GM12873 (cell line): ENCODE measurements at regions not wholly inside any gene's neighbourhood (a gene's known extent, or its start where the extent isn't known, plus 50 kb on each side); places are given as distances from the start of the nearest gene placed in this dataset.

Source experiments
- CTCF ChIP-seq: IDR thresholded peaks from 2 replicates; pipeline ENCODE4 v1.5.1; 2012; ENCODE audit warnings: low read depth, mild to moderate bottlenecking, moderate library complexity, low read length, control low read depth; ENCODE audit not compliant: insufficient read depth; ENCODE audit errors: missing control alignments

DNA sequence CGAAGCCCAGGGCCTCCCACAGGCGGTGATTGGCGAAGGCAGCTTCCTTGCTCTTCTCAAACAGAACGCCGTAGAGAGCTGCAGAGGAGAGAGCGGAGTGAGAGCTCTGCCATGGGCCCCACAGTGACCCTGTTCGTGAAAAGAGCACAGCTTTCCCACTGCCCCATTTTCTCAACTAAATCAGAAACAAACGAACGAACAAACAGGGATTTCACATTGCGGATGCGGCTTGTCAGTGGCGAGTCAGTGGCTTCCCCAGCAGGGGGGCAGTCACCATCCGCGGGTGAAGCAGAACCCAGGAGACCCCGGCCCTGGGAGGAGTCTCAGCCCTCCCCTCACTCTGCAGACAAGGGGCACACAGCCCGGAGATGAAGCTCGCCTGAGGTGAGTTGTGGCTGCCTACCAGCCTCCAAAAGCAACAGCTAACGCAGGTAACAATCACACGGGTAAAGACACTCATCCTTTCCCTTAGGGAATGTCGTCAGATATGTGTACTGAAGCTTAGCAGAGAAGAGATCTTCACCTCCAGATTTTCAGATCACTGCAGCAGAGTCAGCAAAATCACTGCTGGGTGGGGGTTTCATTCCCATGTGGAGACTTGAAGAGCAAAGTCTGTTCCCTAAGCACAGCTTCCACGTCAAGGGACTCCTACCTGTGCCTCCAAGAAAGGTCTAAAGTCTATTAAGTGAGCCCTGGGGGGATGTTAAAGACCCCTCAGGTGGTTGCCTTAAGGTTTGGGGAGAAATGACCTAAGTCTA lies 51.2 kb upstream of the GPR31 start:
- TF ChIP-seq CTCF: no peak

- TF ChIP-seq CTCF: no peak
Observed at GRCh38 chr6:167209577-167209975, 51.8 kb upstream of the GPR31 start.

GRCh38 chr6:167210375-167211294 lies 52.9 kb upstream of the GPR31 start:
- no peak for TF ChIP-seq CTCF

DNA sequence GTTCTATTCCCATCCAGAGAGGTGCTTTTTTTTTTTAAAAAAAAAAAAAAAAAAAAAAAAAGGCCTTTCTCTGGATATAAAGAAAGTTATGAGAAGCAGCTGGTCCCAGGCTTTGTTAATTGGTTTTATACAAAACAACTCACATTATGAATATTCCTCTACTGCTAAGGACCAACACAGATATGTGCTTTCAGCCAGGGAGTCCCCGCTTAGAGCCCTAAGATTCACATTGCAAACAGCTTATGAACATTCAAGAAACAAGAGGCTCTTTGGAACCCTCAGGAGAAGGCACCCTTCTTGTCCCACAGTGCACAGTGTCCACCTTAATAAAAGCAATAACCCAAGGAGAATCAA lies 53.5 kb upstream of the GPR31 start:
- TF ChIP-seq CTCF: no peak

DNA sequence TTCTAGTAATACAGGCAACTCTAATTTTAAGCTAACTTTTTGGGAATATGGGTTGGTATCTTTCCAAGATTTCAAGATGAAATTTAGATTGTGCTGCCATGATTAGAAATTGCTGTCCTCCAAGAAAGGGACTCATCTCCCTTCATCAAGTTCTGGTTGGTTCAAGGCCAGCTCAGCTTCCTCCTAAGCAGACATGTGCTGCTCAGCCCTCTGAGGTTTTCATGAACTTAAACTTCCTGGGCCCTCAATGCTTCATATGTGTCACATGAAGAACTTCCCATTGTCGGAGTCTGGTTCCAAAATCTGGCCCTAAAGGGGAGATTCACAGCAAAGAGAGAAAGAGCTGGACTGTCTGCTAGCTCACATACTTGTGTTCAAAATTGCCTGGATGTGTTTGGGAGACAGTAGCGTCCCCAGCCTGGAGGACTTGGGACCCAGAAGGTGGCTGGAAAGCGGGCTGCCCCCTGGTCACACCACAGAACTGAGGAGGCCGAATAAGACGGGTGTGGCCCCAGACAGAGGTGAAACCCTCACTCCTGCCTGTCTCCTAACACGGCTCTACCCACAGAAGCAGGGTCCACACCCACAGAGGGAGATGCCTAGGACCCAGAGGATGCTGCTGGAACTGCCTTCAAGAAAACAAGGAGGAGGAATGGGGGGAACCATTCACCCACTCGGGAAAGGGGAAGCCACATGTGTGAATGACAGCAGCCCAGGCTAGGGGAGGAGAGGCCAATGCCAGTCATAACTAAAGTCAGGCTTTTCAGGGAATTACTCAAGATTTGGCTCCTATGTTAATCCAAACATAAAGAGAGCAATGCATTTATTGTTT lies 54.3 kb upstream of the GPR31 start:
- TF ChIP-seq CTCF: no peak

GRCh38 chr6:167212713-167213005 lies 54.9 kb upstream of the GPR31 start:
- TF ChIP-seq CTCF: no peak

GRCh38 chr6:167214206-167214605 lies 56.4 kb upstream of the GPR31 start:
- no peak for TF ChIP-seq CTCF
